Stimulated activated CD8-positive, alpha-beta memory T cell treated with anti-CD3 and anti-CD28 coated beads, Interleukin-12 subunit alpha, Interleukin-12 subunit beta, amount 100 ng/mL, for 24 hours (primary cell): ENCODE measurements at regions not wholly inside any gene's neighbourhood (a gene's known extent, or its start where the extent isn't known, plus 50 kb on each side); places are given as distances from the start of the nearest gene placed in this dataset.

ENCODE experiments used
- DNase-seq: peaks from one replicate; pipeline ENCODE4 v3.0.0-alpha.2; 2020; ENCODE audit errors: extremely low read depth

- no peak for DNase-seq
These were observed 461.5 kb downstream of the RMST start for GRCh38 chr12:97924122-97924521.

GRCh38 chr12:97927977-97928376, 465.4 kb downstream of the RMST start:
- no peak for DNase-seq

- DNase-seq, result no peak
These were observed 473.6 kb downstream of the RMST start for GRCh38 chr12:97936165-97936564.

GRCh38 chr12:97938031-97938430, 475.4 kb downstream of the RMST start:
- no peak for DNase-seq

- no peak for DNase-seq
These were observed 476.6 kb downstream of the RMST start for GRCh38 chr12:97939156-97939555.

- no peak for DNase-seq
These were observed 477.5 kb downstream of the RMST start for GRCh38 chr12:97940105-97940504.

- no peak for DNase-seq
These were observed 478.0 kb downstream of the RMST start for GRCh38 chr12:97940629-97941028.

- no peak for DNase-seq
These were observed 479.2 kb downstream of the RMST start for GRCh38 chr12:97941686-97942354.

GRCh38 chr12:97943359-97943758, 480.8 kb downstream of the RMST start:
- DNase-seq, result no peak

GRCh38 chr12:97944576-97944975, 482.0 kb downstream of the RMST start:
- DNase-seq, result no peak

- no peak for DNase-seq
These were observed 484.1 kb downstream of the RMST start for GRCh38 chr12:97946701-97947100.

GRCh38 chr12:97948591-97948990, 486.0 kb downstream of the RMST start:
- no peak for DNase-seq

- no peak for DNase-seq
These were observed 488.6 kb downstream of the RMST start for GRCh38 chr12:97951239-97951638.

GRCh38 chr12:97951717-97952116, 489.1 kb downstream of the RMST start:
- no peak for DNase-seq

- DNase-seq, result no peak
These were observed 494.5 kb downstream of the RMST start for GRCh38 chr12:97957109-97957508.

GRCh38 chr12:97960225-97960624, 497.6 kb downstream of the RMST start:
- no peak for DNase-seq

GRCh38 chr12:97960741-97961608, 498.4 kb downstream of the RMST start:
- no peak for DNase-seq

GRCh38 chr12:97967831-97968230, 505.2 kb downstream of the RMST start:
- no peak for DNase-seq

- DNase-seq, result no peak
These were observed 506.1 kb downstream of the RMST start for GRCh38 chr12:97968641-97969197.

GRCh38 chr12:97977870-97978405, 515.3 kb downstream of the RMST start:
- DNase-seq, result no peak

GRCh38 chr12:97982684-97983083, 520.1 kb downstream of the RMST start:
- no peak for DNase-seq

GRCh38 chr12:97983796-97984195, 521.2 kb downstream of the RMST start:
- no peak for DNase-seq

- DNase-seq, result no peak
These were observed 521.8 kb downstream of the RMST start for GRCh38 chr12:97984436-97984835.
